NCI-H1092 (cell line): ENCODE measurements at regions not wholly inside any gene's neighbourhood (a gene's known extent, or its start where the extent isn't known, plus 50 kb on each side); places are given as distances from the start of the nearest gene placed in this dataset.
"Not testable (repeated sequence)": the region's sequence is repeated elsewhere in the genome, so short reads cannot be mapped to it uniquely, and the experiment has no call there.

Experiments used
- DNase-seq: peaks from one replicate; lab custom pipeline; 2025; lab: John Stamatoyannopoulos, UW

DNA sequence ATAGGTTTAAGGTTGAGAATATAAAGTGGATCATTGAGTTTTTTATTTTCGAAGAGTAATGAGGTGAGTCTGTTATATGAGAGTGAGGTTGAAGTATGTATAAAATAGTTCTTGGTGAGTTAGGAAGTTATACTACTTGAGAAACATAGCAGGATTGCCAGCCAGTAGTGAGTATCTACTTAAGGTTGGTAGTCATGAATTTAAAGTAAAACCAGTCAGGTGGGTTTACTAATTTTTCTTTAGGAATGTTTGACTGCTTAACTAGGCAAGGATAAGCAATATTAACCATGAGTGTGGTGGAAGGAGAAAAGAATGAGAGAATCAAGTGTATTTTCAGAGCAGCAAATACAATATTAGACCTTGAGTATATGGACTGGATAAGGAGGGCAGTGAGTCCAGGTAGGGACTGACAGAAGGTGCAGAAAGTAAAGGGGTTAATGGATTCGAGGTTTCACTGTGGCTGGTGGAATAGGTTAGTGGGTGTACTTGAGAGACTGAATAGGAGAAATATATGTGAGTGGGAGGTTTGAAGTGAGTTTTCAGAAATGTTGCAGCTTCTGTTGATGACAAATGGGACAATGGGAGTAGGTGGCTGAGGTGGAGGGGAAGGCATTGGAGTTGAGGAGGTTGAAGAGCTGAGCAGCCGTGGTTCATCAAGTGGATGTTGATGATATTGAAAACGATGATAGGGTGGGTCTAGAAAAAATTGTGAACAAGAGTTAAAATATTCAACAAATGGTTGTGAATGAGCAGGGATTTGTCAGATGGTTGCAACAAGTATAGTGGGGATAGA lies 232.5 kb upstream of the ASCC3 start:
- no peak for DNase-seq

DNA sequence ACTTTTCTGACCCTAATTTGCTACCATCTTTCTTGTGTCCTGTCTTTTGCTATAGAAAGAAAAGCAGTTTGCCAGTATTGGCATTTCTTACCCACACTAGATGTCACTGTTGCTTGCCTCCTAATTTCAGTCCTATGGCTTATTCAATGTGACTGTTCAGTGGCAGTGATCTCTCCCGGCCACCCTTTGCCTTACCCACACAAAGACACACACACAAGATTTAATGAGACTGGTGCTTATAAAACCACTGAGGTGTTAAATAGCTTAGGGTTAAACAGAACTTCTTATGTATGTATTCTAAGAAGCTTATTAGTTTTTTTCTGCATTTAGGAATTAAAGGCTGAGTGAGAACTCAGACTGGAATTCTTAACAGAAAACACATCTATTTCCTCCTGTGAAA lies 233.6 kb upstream of the ASCC3 start:
- DNase-seq: peak; percentile 35

DNA sequence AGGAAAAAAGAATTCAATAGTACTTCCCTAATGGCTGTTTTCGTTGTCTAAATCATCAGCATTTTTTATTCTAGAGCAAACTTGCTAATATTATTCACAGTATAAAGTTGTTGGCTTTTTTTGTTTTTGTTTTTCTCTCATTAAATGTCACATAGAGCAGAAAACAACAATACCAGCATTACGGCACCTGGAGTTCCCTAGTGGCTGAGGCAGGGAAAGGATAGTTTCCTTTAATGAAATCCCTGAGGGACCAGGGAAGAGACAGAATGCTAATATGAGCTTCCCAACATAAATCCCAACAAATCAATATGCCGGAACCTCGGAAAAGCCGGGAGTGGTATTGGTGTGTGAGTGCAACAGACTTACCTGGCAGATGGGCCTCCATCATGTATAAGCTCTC lies 235.2 kb upstream of the ASCC3 start:
- no peak for DNase-seq

GRCh38 chr6:101117393-101118135 lies 236.4 kb upstream of the ASCC3 start:
- no peak for DNase-seq

- no peak for DNase-seq
Observed at GRCh38 chr6:101118136-101118396, 236.9 kb upstream of the ASCC3 start.

DNA sequence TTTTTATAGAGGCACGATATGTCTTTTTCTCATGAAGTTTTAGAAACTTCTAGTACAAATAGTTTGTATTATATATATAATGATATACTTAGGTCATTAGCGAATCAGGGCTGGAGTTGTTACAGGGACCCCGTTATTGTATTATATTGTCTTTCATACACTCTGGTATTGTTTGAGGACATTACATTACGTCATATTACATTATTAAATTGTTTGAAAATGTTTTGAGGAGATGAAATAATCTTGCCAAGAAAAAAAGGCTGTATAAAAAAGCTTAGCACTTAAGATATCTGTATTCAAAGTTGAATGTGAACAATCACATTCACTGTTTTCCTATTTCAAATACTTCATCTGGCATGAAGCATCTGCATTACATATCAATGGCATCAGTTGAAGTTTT lies 239.6 kb upstream of the ASCC3 start:
- DNase-seq: no peak

DNA sequence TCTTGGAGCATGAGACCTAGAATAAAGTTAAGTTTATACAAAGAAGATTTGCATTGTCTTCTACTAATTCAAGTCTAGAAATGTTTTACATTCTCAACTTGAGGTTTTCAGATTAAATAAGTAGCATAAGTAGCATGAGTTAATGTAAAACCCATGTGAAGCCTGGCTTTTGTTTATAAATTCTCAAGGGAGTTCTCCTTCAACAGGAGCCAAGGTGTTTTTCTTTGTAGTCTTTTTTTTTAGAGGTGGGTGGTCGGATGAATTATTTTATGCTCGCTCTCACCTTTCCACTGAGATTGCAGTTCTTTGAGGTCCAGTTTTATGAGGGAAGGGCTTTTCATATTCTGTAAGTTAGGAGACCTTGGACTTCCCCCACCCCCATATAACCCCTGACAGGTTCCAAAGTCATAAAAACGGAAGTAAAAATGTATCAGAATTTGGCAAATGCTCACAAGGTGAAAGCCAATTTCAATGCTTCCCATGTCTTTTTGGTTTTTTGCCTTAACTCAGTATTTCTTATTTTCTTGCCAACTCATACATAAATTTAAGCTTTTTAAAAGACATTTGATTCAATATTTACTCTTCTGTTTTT lies 244.3 kb upstream of the ASCC3 start:
- DNase-seq: no peak

- DNase-seq: no peak
Observed at GRCh38 chr6:101126501-101126900, 245.4 kb upstream of the ASCC3 start.

DNA sequence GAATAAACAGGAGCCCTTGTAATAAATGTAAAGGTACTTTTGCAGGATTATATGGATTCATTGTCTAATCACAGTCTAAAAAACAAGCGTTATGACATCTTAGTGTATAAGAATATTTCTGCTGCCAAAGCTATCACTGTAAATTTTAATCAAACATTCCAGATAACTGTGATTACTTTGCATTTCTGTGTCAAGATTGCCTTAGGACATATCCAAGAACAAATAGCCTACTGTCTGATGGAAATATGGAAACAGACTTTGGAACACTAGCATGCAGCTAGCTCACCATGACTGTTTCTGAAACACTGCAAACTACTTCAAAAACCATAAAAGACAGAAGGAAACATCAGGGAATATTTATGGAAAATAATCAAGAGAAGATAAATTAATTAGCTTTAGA lies 248.7 kb upstream of the ASCC3 start:
- no peak for DNase-seq

DNA sequence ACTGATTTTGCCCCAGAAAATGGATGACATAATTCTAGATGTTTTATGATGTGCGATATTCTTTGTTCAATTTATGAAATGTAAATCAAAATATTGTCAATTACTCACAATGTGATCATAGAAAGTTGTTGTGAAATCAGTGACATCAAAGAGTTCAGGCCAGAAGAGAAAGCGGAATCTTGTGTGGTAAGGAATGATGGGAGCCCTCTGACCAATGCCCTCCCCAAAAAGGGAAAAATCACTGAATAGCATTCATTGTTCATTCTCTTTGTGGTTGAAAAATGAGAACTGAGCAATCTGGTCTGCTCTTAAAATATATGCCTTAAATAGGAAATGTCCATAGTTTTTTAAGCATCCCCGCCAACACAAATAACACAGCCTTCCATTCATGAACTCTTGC lies 247.1 kb upstream of the GRIK2 start:
- DNase-seq: no peak

GRCh38 chr6:101150226-101150625 lies 243.3 kb upstream of the GRIK2 start:
- DNase-seq: no peak

DNA sequence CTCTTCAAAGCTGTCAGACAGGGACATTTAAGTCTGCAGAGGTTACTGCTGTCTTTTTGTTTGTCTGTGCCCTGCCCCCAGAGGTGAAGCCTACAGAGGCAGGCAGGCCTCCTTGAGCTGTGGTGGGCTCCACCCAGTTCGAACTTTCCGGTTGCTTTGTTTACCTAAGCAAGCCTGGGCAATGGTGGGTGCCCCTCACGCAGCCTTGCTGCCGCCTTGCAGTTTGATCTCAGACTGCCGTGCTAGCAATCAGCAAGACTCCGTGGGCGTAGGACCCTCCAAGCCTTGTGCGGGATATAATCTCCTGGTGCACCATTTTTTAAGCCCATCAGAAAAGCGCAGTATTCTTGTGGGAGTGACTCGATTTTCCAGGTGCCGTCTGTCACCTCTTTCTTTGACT lies 235.9 kb upstream of the GRIK2 start:
- DNase-seq: not testable (repeated sequence)

- no peak for DNase-seq
Observed at GRCh38 chr6:101163611-101164010, 229.9 kb upstream of the GRIK2 start.

- DNase-seq: no peak
Observed at GRCh38 chr6:101167638-101168037, 225.9 kb upstream of the GRIK2 start.

- DNase-seq: not testable (repeated sequence)
Observed at GRCh38 chr6:101171049-101171448, 222.5 kb upstream of the GRIK2 start.

DNA sequence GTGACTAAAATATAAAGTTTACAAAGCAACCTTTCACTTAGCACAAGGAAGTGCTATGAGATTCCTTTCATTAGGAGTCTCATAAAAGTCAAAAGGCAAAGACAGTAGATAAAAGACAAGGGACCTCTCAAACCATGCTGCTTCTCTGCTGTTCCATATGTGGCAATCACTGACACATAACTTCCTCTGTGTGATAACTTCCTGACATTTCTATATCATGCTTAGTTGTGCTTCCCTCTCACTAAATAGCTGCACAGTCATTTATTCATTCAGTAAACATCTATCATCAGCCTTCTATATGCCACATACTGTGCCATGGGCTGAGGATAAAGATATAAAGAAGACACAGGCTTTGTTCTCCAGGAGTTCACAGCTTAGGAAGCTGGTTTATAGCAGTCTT lies 214.8 kb upstream of the GRIK2 start:
- DNase-seq: no peak

DNA sequence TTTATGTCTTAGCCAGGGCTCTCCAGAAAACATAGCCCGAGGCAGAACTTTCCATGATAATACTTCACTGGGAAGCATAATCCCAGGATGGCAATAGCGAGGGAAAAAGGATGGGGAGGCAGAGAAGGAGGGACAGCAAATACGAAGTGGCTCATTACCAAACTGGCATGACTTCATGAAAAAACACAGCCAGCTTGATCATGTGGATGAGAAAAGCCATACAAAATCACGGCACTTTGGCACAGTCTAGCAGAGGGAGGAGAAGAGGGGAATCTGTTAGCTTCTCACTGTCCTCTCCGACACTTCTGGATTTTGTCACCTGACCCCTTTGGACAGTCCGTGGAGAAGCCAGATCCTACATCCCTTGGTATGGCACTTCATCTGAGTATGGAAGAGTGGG lies 212.5 kb upstream of the GRIK2 start:
- no peak for DNase-seq

DNA sequence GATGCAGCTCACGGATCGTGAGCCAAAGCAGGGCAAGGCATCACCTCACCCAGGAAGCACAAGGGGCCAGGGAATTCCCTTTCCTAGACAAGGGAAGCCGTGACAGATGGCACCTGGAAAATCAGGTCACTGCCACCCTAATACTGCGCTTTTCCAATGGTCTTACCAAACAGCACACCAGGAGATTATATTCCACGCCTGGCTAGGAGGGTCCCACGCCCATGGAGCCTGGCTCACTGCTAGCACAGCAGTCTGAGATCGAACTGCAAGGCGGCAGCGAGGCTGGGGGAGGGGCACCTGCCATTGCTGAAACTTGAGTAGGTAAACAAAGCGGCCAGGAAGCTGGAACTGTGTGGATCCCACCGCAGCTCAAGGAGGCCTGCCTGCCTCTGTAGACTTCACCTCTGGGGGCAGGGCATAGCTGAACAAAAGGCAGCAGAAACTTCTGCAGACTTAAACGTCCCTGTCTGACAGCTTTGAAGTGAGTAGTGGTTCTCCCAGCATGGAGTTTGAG lies 205.2 kb upstream of the GRIK2 start:
- not testable (repeated sequence) for DNase-seq

- DNase-seq: no peak
Observed at GRCh38 chr6:101195588-101195987, 197.9 kb upstream of the GRIK2 start.

DNA sequence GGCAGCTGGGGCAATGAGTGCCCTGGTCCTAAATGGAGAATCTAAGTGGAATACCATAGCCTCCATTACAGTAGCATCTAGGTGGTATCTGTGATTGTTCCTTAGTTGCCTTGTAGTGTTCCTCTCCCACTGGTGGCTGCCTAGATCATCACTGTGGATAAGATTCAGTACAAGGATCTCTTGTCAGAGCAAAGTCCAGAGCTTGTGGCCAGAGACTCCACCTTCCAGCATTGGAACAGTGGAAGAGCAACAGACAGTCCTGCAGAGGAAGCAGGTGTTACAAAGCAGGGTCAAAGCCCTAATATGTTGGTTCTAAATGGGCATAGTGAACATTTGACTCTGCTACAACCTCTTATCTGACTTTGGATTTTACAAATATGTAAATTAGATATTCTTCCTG lies 194.1 kb upstream of the GRIK2 start:
- no peak for DNase-seq

DNA sequence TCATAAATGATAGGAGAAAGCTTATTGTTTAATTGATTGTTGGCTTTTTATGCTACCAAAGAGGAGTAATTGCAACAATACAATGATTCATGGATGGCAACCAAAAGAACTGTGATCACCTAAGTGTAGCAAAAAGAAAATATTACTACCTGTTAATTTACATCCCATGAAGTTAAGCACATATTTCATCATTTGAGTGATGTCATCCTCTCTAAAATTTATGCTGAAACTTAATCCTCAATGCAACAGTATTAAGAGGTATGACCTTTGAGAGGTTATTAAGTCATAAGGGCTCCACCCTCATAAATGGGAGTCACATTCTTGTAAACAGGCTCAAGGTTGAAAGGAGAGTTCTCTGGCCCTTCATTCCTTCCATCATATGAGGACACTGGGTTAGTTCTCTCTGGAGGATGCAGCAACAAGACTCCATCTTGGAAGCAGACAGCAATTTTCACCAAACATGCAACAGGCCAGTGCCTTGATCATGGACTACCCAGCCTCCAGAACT lies 190.6 kb upstream of the GRIK2 start:
- no peak for DNase-seq

- no peak for DNase-seq
Observed at GRCh38 chr6:101203664-101204063, 189.8 kb upstream of the GRIK2 start.

- no peak for DNase-seq
Observed at GRCh38 chr6:101208152-101208551, 185.4 kb upstream of the GRIK2 start.
